DMS53 treated with DMSO at 0.1 percent for 48 hours (cell line): ENCODE measurements at regions not wholly inside any gene's neighbourhood (a gene's known extent, or its start where the extent isn't known, plus 50 kb on each side); places are given as distances from the start of the nearest gene placed in this dataset.

Source experiments
- DNase-seq: peaks from one replicate; lab custom pipeline; 2025; ENCODE audit not compliant: unreplicated experiment; lab: John Stamatoyannopoulos, UW

GRCh38 chr1:224486801-224487583 lies 52.4 kb upstream of the WDR26 start:
- DNase-seq, result no peak

GRCh38 chr1:224488806-224489499 lies 54.4 kb upstream of the WDR26 start:
- DNase-seq, result no peak

- DNase-seq, result no peak
Measured at GRCh38 chr1:224489534-224490365, 55.2 kb upstream of the WDR26 start.

- DNase-seq, result no peak
Measured at GRCh38 chr1:224490549-224491537, 56.2 kb upstream of the WDR26 start.

- no peak for DNase-seq
Measured at GRCh38 chr1:224492015-224492414, 57.4 kb upstream of the WDR26 start.

GRCh38 chr1:224492632-224493031 lies 58.0 kb upstream of the WDR26 start:
- no peak for DNase-seq

- no peak for DNase-seq
Measured at GRCh38 chr1:224493269-224493668, 58.7 kb upstream of the WDR26 start.

GRCh38 chr1:224494343-224494742 lies 59.7 kb upstream of the WDR26 start:
- DNase-seq, result no peak

- no peak for DNase-seq
Measured at GRCh38 chr1:224495866-224496265, 61.3 kb upstream of the WDR26 start.

- DNase-seq, result no peak
Measured at GRCh38 chr1:224496826-224497225, 62.2 kb upstream of the WDR26 start.

GRCh38 chr1:224497714-224498573 lies 63.3 kb upstream of the WDR26 start:
- no peak for DNase-seq

- DNase-seq, result no peak
Measured at GRCh38 chr1:224498574-224499170, 64.1 kb upstream of the WDR26 start.

GRCh38 chr1:224499204-224499603 lies 64.6 kb upstream of the WDR26 start:
- DNase-seq, result no peak

GRCh38 chr1:224500796-224501195 lies 66.2 kb upstream of the WDR26 start:
- no peak for DNase-seq

- DNase-seq, result no peak
Measured at GRCh38 chr1:224501836-224502235, 67.2 kb upstream of the WDR26 start.

- no peak for DNase-seq
Measured at GRCh38 chr1:224502459-224503160, 68.0 kb upstream of the WDR26 start.

GRCh38 chr1:224503161-224504118 lies 68.8 kb upstream of the WDR26 start:
- DNase-seq, result peak; percentile 64
